HCT116 (cell line): ENCODE measurements at regions not wholly inside any gene's neighbourhood (a gene's known extent, or its start where the extent isn't known, plus 50 kb on each side); places are given as distances from the start of the nearest gene placed in this dataset.

ENCODE experiments used
- ATAC-seq: fragments of 200-7000 bp; cut with Tn5 transposase; 2 replicates; pipeline ENCODE4 v1.9.1; 2020; ENCODE audit warnings: mild to moderate bottlenecking, moderate library complexity
- BruUV-seq: library from RNA; stranded (reverse); fragments of 400-500 nt; replicated peaks from 2 replicates; lab custom pipeline; 2021; lab: Mats Ljungman, UMichigan
- CTCF ChIA-PET: fragments of 300-600 bp; sonication (Branson Sonifier 250); formaldehyde crosslinking; loops from one replicate; lab custom pipeline; 2021; ENCODE audit warnings: antibody characterized with exemption; lab: Charles Lee
- POLR2A ChIA-PET: fragments of 300-600, 350-600 bp; sonication (Branson Sonifier 250); formaldehyde crosslinking; loops from one replicate; lab custom pipeline; 2021; ENCODE audit warnings: antibody characterized with exemption; lab: Charles Lee
- RAD21 ChIA-PET, 2 experiments: fragments of 300-600 bp; sonication (Branson Sonifier 250); formaldehyde crosslinking; loops; one replicate each; lab custom pipeline; 2023; ENCODE audit warnings: low total read pairs in 2 of 2; ENCODE audit not compliant: uncharacterized antibody in 2 of 2, unreplicated experiment in 2 of 2, low non-redundant PET in 1 of 2; lab: Charles Lee
- DNase-seq: peaks from one replicate; pipeline ENCODE4 v3.0.0-alpha.2; 2010; ENCODE audit warnings: low read depth, low spot score
- H2AFZ ChIP-seq: fragments of 200-600 bp; shearing (Covaris generic), sonication (generic); 2 replicates; pipeline ENCODE4 v1.6.1; 2017; ENCODE audit warnings: low read depth, mixed run types, mixed read lengths, antibody characterized with exemption, low read length; ENCODE audit not compliant: poor library complexity, severe bottlenecking
- H3K27ac ChIP-seq: 2 replicates; pipeline ENCODE4 v1.5.1; 2012; ENCODE audit warnings: low read depth, low read length
- H3K27me3 ChIP-seq: fragments of 200-600 bp; sonication (generic); 2 replicates; pipeline ENCODE4 v1.6.1; 2016; ENCODE audit warnings: mixed run types, low read length, mixed read lengths; ENCODE audit not compliant: insufficient read depth
- H3K36me3 ChIP-seq, 2 experiments: fragments of 200-500 bp in 1 of 2; fragments of 200-600 bp in 1 of 2; sonication (Bioruptor generic) in 1 of 2; sonication (generic) in 1 of 2; 2 replicates each; pipeline versions ENCODE4 v1.5.1 to v1.6.1; 2014 to 2016; ENCODE audit warnings: low read length in 2 of 2, inconsistent platforms in 1 of 2, mixed read lengths in 1 of 2, mixed run types in 1 of 2; ENCODE audit not compliant: insufficient read depth in 2 of 2, control insufficient read depth in 1 of 2
- H3K4me1 ChIP-seq, 2 experiments: fragments of 200-600 bp in 1 of 2; sonication (generic) in 1 of 2; 2 replicates each; pipeline versions ENCODE4 v1.5.1 to v1.6.1; 2012 to 2017; ENCODE audit warnings: low read length in 2 of 2, inconsistent platforms in 1 of 2, mild to moderate bottlenecking in 1 of 2, mixed read lengths in 1 of 2, mixed run types in 1 of 2, moderate library complexity in 1 of 2; ENCODE audit not compliant: insufficient read depth in 2 of 2, control insufficient read depth in 1 of 2
- H3K4me2 ChIP-seq: fragments of 200-600 bp; sonication (generic); 2 replicates; pipeline ENCODE4 v1.6.1; 2017; ENCODE audit warnings: mixed run types, low read length, mixed read lengths
- H3K4me3 ChIP-seq, 2 experiments: fragments of 200-600 bp in 1 of 2; sonication (generic) in 1 of 2; replicated peaks in 1 of 2; 2 replicates each; pipeline ENCODE4 v1.5.1; 2011 to 2016; ENCODE audit warnings: low read length in 2 of 2, control low read depth in 1 of 2, low read depth in 1 of 2, mild to moderate bottlenecking in 1 of 2, mixed read lengths in 1 of 2, mixed run types in 1 of 2
- H3K79me2 ChIP-seq: fragments of 200-600 bp; sonication (generic); 2 replicates; pipeline ENCODE4 v1.6.1; 2017; ENCODE audit warnings: mild to moderate bottlenecking, mixed run types, low read length, moderate library complexity, mixed read lengths; ENCODE audit not compliant: insufficient read depth
- H3K9ac ChIP-seq: fragments of 200-600 bp; sonication (generic); 2 replicates; pipeline ENCODE4 v1.6.1; 2016; ENCODE audit warnings: low read length, mixed read lengths
- H3K9me2 ChIP-seq: fragments of 200-600 bp; sonication (generic), shearing (Covaris generic); 2 replicates; pipeline ENCODE4 v1.6.1; 2017; ENCODE audit warnings: mixed run types, mild to moderate bottlenecking, moderate library complexity; ENCODE audit not compliant: insufficient read depth
- H3K9me3 ChIP-seq, 2 experiments: fragments of 200-500 bp in 1 of 2; fragments of 200-600 bp in 1 of 2; sonication (Bioruptor generic) in 1 of 2; sonication (generic) in 1 of 2; 2 replicates each; pipeline ENCODE4 v1.6.1; 2014 to 2017; ENCODE audit warnings: low read length in 2 of 2, mixed read lengths in 2 of 2, inconsistent platforms in 1 of 2, low read depth in 1 of 2, mild to moderate bottlenecking in 1 of 2, mixed run types in 1 of 2, moderate library complexity in 1 of 2; ENCODE audit not compliant: control insufficient read depth in 1 of 2, insufficient read depth in 1 of 2
- H4K20me1 ChIP-seq: fragments of 200-600 bp; sonication (generic), shearing (Covaris generic); 2 replicates; pipeline ENCODE4 v1.6.1; 2017; ENCODE audit warnings: mixed run types, mild to moderate bottlenecking, moderate library complexity; ENCODE audit not compliant: insufficient read depth
- ATF3 ChIP-seq: IDR thresholded peaks from 2 replicates; pipeline ENCODE4 v1.6.1; 2012
- CBX3 ChIP-seq: IDR thresholded peaks from 2 replicates; pipeline ENCODE4 v1.6.1; 2012; ENCODE audit warnings: low read depth
- CEBPB ChIP-seq: IDR thresholded peaks from 2 replicates; pipeline ENCODE4 v1.6.1; 2012; ENCODE audit warnings: low read depth
- EGR1 ChIP-seq: IDR thresholded peaks from 2 replicates; pipeline ENCODE4 v1.6.1; 2012; ENCODE audit warnings: low read depth
- ELF1 ChIP-seq: IDR thresholded peaks from 2 replicates; pipeline ENCODE4 v1.6.1; 2012; ENCODE audit warnings: low read depth, borderline replicate concordance
- EZH2 ChIP-seq: fragments of 200-600 bp; sonication (generic); IDR thresholded peaks from 2 replicates; pipeline ENCODE4 v1.6.1; 2017; ENCODE audit warnings: antibody characterized with exemption, mixed run types
- EZH2phosphoT487 ChIP-seq: fragments of 200-600 bp; IDR thresholded peaks from 2 replicates; pipeline ENCODE4 v1.6.1; 2018; ENCODE audit warnings: antibody characterized with exemption, borderline replicate concordance
- FOSL1 ChIP-seq: IDR thresholded peaks from 2 replicates; pipeline ENCODE4 v1.6.1; 2012; ENCODE audit warnings: low read depth
- JUND ChIP-seq: IDR thresholded peaks from 2 replicates; pipeline ENCODE4 v1.6.1; 2012
- POLR2A ChIP-seq: IDR thresholded peaks from 2 replicates; pipeline ENCODE4 v1.7.0; 2011; ENCODE audit warnings: borderline replicate concordance; ENCODE audit not compliant: insufficient read depth, insufficient read length; ENCODE audit errors: extremely low read depth
- RAD21 ChIP-seq: IDR thresholded peaks from 2 replicates; pipeline ENCODE4 v1.6.1; 2012; ENCODE audit warnings: low read depth, mild to moderate bottlenecking
- SIN3A ChIP-seq: IDR thresholded peaks from 2 replicates; pipeline ENCODE4 v1.6.1; 2012; ENCODE audit warnings: low read depth
- SRF ChIP-seq: IDR thresholded peaks from 2 replicates; pipeline ENCODE4 v1.6.1; 2012; ENCODE audit warnings: low read depth
- TCF7L2 ChIP-seq: IDR thresholded peaks from 2 replicates; pipeline ENCODE4 v1.7.0; 2011; ENCODE audit warnings: borderline replicate concordance, inconsistent platforms; ENCODE audit not compliant: insufficient read depth, insufficient read length; ENCODE audit errors: extremely low read depth
- YY1 ChIP-seq: IDR thresholded peaks from 2 replicates; pipeline ENCODE4 v1.6.1; 2011; ENCODE audit warnings: low read length, low read depth, moderate library complexity, mild to moderate bottlenecking; ENCODE audit not compliant: insufficient replicate concordance; ENCODE audit errors: extremely low read depth
- ZFX ChIP-seq: fragments of 450-650 bp; IDR thresholded peaks from 2 replicates; pipeline ENCODE4 v1.6.1; 2017
- intact Hi-C: fragments of 100-400 bp; cut with micrococcal nuclease; formaldehyde crosslinking; loops from 2 replicates; pipeline ENCODE4 v1.10.0; 2022
- TF ChIP-seq, protein P1 (sequence below): IDR thresholded peaks from 2 replicates; pipeline ENCODE4 v1.6.1; 2012

DNA sequence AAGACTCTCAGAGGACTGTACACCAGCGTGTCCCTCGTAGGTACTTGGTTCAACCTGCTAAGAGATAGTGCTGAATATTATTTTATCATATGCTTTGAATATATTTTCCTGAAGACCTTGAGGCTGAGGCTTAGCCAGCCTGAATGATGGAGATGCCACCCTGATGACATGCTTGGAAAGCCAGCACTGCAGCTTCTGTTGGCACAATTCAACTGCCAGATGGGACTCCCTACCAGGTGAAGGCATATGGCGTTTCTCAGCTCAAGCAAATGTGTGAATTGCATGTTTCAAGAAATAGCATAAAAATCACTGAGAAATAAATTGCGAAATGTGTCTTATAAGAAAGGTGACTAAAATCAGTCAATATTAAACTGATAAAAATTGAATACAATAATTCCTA lies 228.1 kb upstream of the CST7 start:
- Histone ChIP-seq H3K4me2 (no peak overlapping the region), H3K27ac (no peak overlapping the region), H3K9me2 (no peaks in the 10 kb centered on the region), H3K36me3 (no peaks in the 10 kb centered on the region), H3K9me3 (no peaks in the 10 kb centered on the region), H3K9ac (no peak overlapping the region), H3K4me1 (no peaks in the 10 kb centered on the region), H3K27me3 (peaks cover 74% of the 10 kb centered on the region), H2AFZ (no peak overlapping the region), H3K4me3 (no peak overlapping the region), H4K20me1 (no peaks in the 10 kb centered on the region), H3K79me2 (no peaks in the 10 kb centered on the region)
- ChIA-PET POLR2A (no interaction called here), CTCF (no interaction called here), RAD21 (no interaction called here)
- TF ChIP-seq JUND: no peak
- no peak for TF ChIP-seq CBX3
- no peak for TF ChIP-seq CEBPB
- no peak for TF ChIP-seq EZH2phosphoT487
- BruUV-seq: no TSS peak
- DNase-seq (no peak), ATAC-seq (no peak)
- intact Hi-C loops: no loop called here

- H4K20me1 ChIP-seq: no peaks in the 10 kb centered on the region
- H3K9ac ChIP-seq: no peak overlapping the region
- H3K79me2 ChIP-seq: no peaks in the 10 kb centered on the region
- no peaks in the 10 kb centered on the region for H3K4me1 ChIP-seq
- RAD21 ChIA-PET: no interaction called here
- H3K4me3 ChIP-seq: no peak overlapping the region
- no TSS peak for BruUV-seq
- TF ChIP-seq, protein P1, sequence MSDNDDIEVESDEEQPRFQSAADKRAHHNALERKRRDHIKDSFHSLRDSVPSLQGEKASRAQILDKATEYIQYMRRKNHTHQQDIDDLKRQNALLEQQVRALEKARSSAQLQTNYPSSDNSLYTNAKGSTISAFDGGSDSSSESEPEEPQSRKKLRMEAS: no peak
- TF ChIP-seq SRF (no peak), EZH2 (no peak), FOSL1 (no peak), POLR2A (no peak), SIN3A (no peak), ELF1 (no peak), CEBPB (no peak), JUND (no peak), EGR1 (no peak), YY1 (no peak), ZFX (no peak), CBX3 (no peak), ATF3 (no peak), RAD21 (no peak), EZH2phosphoT487 (no peak), TCF7L2 (no peak)
- H3K27me3 ChIP-seq: peaks cover 75% of the 10 kb centered on the region
- H3K36me3 ChIP-seq: no peaks in the 10 kb centered on the region
- H3K4me2 ChIP-seq: no peak overlapping the region
- ATAC-seq: no peak
- intact Hi-C loops: no loop called here
- H3K9me2 ChIP-seq: no peaks in the 10 kb centered on the region
- H3K27ac ChIP-seq: no peak overlapping the region
- CTCF ChIA-PET: no interaction called here
- no peak for DNase-seq
- POLR2A ChIA-PET: no interaction called here
- H3K9me3 ChIP-seq: no peaks in the 10 kb centered on the region
- H2AFZ ChIP-seq: no peak overlapping the region
These were observed 227.0 kb upstream of the CST7 start for GRCh38 chr20:24721891-24722568.
